IMR-90 (cell line): ENCODE measurements at regions not wholly inside any gene's neighbourhood (a gene's known extent, or its start where the extent isn't known, plus 50 kb on each side); places are given as distances from the start of the nearest gene placed in this dataset.

ENCODE experiments used
- ATAC-seq: fragments of 200-7000 bp; cut with Tn5 transposase; 2 replicates; pipeline ENCODE4 v1.9.1; 2020; ENCODE audit warnings: low read depth, mild to moderate bottlenecking, moderate library complexity
- BruUV-seq: library from RNA; stranded (reverse); fragments of 400-500 nt; replicated peaks from 2 replicates; lab custom pipeline; 2021; lab: Mats Ljungman, UMichigan
- CTCF ChIA-PET: fragments of 300-600 bp; formaldehyde crosslinking; extraction: SDS; loops from one replicate; lab custom pipeline; 2021; ENCODE audit warnings: antibody characterized with exemption; lab: Yijun Ruan, JAX
- POLR2A ChIA-PET: fragments of 300-600 bp; sonication (Branson Sonifier 250); formaldehyde crosslinking; loops from one replicate; lab custom pipeline; 2022; ENCODE audit warnings: antibody characterized with exemption; ENCODE audit not compliant: unreplicated experiment; lab: Charles Lee
- DNase-seq: peaks from one replicate; pipeline ENCODE4 v3.0.0; 2013
- H2AFZ ChIP-seq: replicated peaks from 2 replicates; pipeline ENCODE3; 2013; ENCODE audit warnings: low read length, mild to moderate bottlenecking; ENCODE audit not compliant: poor library complexity
- H2AK5ac ChIP-seq: 2 replicates; pipeline ENCODE4 v1.6.1; 2013; ENCODE audit warnings: low read depth, low read length, inconsistent platforms
- H2AK9ac ChIP-seq: replicated peaks from 2 replicates; pipeline ENCODE3; 2013; ENCODE audit warnings: mild to moderate bottlenecking, low read depth, low read length, moderate library complexity; ENCODE audit not compliant: poor library complexity
- H2BK120ac ChIP-seq: 2 replicates; pipeline ENCODE4 v1.6.1; 2013; ENCODE audit warnings: low read depth, low read length, inconsistent platforms
- H2BK15ac ChIP-seq: 3 replicates; pipeline ENCODE4 v1.6.1; 2013; ENCODE audit warnings: low read depth, low read length, inconsistent platforms
- H2BK20ac ChIP-seq: 2 replicates; pipeline ENCODE4 v1.6.1; 2013; ENCODE audit warnings: low read depth, mild to moderate bottlenecking, inconsistent platforms, low read length, moderate library complexity
- H2BK5ac ChIP-seq: 2 replicates; pipeline ENCODE4 v1.6.1; 2013; ENCODE audit warnings: mild to moderate bottlenecking, low read depth, low read length, inconsistent platforms; ENCODE audit not compliant: poor library complexity, severe bottlenecking
- H3K14ac ChIP-seq: replicated peaks from 2 replicates; pipeline ENCODE4 v1.6.1; 2013; ENCODE audit warnings: low read depth, low read length, inconsistent platforms
- H3K18ac ChIP-seq: 2 replicates; pipeline ENCODE4 v1.6.1; 2013; ENCODE audit warnings: low read depth, low read length, control low read depth
- H3K23ac ChIP-seq: 2 replicates; pipeline ENCODE4 v1.6.1; 2013; ENCODE audit warnings: low read depth, low read length, inconsistent platforms
- H3K27ac ChIP-seq: 2 replicates; pipeline ENCODE4 v1.5.1; 2013; ENCODE audit warnings: mild to moderate bottlenecking, control low read depth, low read length; ENCODE audit not compliant: insufficient read depth
- H3K27me3 ChIP-seq: 2 replicates; pipeline ENCODE4 v1.6.1; 2013; ENCODE audit warnings: low read length; ENCODE audit not compliant: control insufficient read depth, insufficient read depth
- H3K36me3 ChIP-seq: 2 replicates; pipeline ENCODE4 v1.6.1; 2013; ENCODE audit warnings: low read length, mixed read lengths; ENCODE audit not compliant: control insufficient read depth, insufficient read depth
- H3K4ac ChIP-seq: 2 replicates; pipeline ENCODE4 v1.6.1; 2013; ENCODE audit warnings: low read depth, low read length, inconsistent platforms
- H3K4me1 ChIP-seq: 2 replicates; pipeline ENCODE4 v1.6.1; 2013; ENCODE audit warnings: low read length, mixed read lengths; ENCODE audit not compliant: control insufficient read depth, insufficient read depth
- H3K4me2 ChIP-seq: 2 replicates; pipeline ENCODE4 v1.6.1; 2013; ENCODE audit warnings: low read depth, mild to moderate bottlenecking, control low read depth, low read length, moderate library complexity
- H3K4me3 ChIP-seq: 2 replicates; pipeline ENCODE4 v1.5.1; 2013; ENCODE audit warnings: low read depth, mild to moderate bottlenecking, control low read depth, low read length, moderate library complexity; ENCODE audit not compliant: insufficient read depth
- H3K56ac ChIP-seq: 2 replicates; pipeline ENCODE4 v1.6.1; 2013; ENCODE audit warnings: low read length, inconsistent platforms; ENCODE audit not compliant: insufficient read depth; ENCODE audit errors: extremely low read depth
- H3K79me1 ChIP-seq, 2 experiments: 2 replicates each; pipeline ENCODE4 v1.6.1; 2013; ENCODE audit warnings: low read length in 2 of 2, inconsistent platforms in 1 of 2, low read depth in 1 of 2
- H3K9ac ChIP-seq: 2 replicates; pipeline ENCODE4 v1.6.1; 2013; ENCODE audit warnings: low read depth, low read length, control low read depth
- H3K9me1 ChIP-seq: 2 replicates; pipeline ENCODE4 v1.6.1; 2013; ENCODE audit warnings: low read length, inconsistent platforms; ENCODE audit not compliant: insufficient read depth
- H3K9me3 ChIP-seq: 2 replicates; pipeline ENCODE4 v1.6.1; 2013; ENCODE audit warnings: low read length; ENCODE audit not compliant: control insufficient read depth, insufficient read depth
- H4K20me1 ChIP-seq: 2 replicates; pipeline ENCODE4 v1.6.1; 2013; ENCODE audit warnings: low read length, inconsistent platforms; ENCODE audit not compliant: insufficient read depth
- H4K5ac ChIP-seq: 2 replicates; pipeline ENCODE4 v1.6.1; 2013; ENCODE audit warnings: mild to moderate bottlenecking, low read depth, low read length, control low read depth
- H4K8ac ChIP-seq, 2 experiments: 2 replicates each; pipeline ENCODE4 v1.6.1; 2013; ENCODE audit warnings: low read depth in 2 of 2, low read length in 2 of 2, control low read depth in 1 of 2, inconsistent platforms in 1 of 2
- H4K91ac ChIP-seq: 2 replicates; pipeline ENCODE4 v1.6.1; 2013; ENCODE audit warnings: low read depth, low read length, inconsistent platforms; ENCODE audit not compliant: insufficient read depth
- BHLHE40 ChIP-seq: fragments of 150-350 bp; IDR thresholded peaks from 2 replicates; pipeline ENCODE4 v1.6.1; 2016; ENCODE audit warnings: mild to moderate bottlenecking, low read depth, low read length
- CEBPB ChIP-seq: IDR thresholded peaks from 2 replicates; pipeline ENCODE4 v1.6.1; 2012; ENCODE audit warnings: low read depth, low read length, improper control_type of control experiment
- CHD1 ChIP-seq: IDR thresholded peaks from 2 replicates; pipeline ENCODE4 v1.6.1; 2012; ENCODE audit warnings: low read depth, low read length, improper control_type of control experiment
- FOS ChIP-seq: fragments of 150-350 bp; IDR thresholded peaks from 2 replicates; pipeline ENCODE4 v1.6.1; 2016; ENCODE audit warnings: low read depth, low read length
- MAFK ChIP-seq: IDR thresholded peaks from 2 replicates; pipeline ENCODE4 v1.6.1; 2012; ENCODE audit warnings: low read depth, low read length, improper control_type of control experiment
- MAZ ChIP-seq: IDR thresholded peaks from 2 replicates; pipeline ENCODE4 v1.6.1; 2012; ENCODE audit warnings: low read depth, mild to moderate bottlenecking, low read length, improper control_type of control experiment, moderate library complexity, borderline replicate concordance
- NFE2L2 ChIP-seq: fragments of 150-350 bp; IDR thresholded peaks from 2 replicates; pipeline ENCODE4 v1.6.1; 2016; ENCODE audit warnings: low read depth, mild to moderate bottlenecking, low read length
- RAD21 ChIP-seq: IDR thresholded peaks from 2 replicates; pipeline ENCODE4 v1.6.1; 2012; ENCODE audit warnings: low read length, improper control_type of control experiment
- RCOR1 ChIP-seq: IDR thresholded peaks from 2 replicates; pipeline ENCODE4 v1.6.1; 2012; ENCODE audit warnings: mild to moderate bottlenecking, low read length, improper control_type of control experiment; ENCODE audit not compliant: insufficient replicate concordance
- RFX5 ChIP-seq: IDR thresholded peaks from 2 replicates; pipeline ENCODE4 v1.8.0; 2012; ENCODE audit warnings: low read depth, mild to moderate bottlenecking, low read length, moderate library complexity
- WGBS, 2 experiments: methylation state at CpG; one replicate each; pipeline versions ENCODE4 v1.1.5 to v1.1.7; 2013; ENCODE audit warnings: missing lambda C conversion rate in 2 of 2; ENCODE audit not compliant: insufficient read length in 1 of 2; ENCODE audit errors: extremely low coverage in 2 of 2; 5-methylcytosine and 5-hydroxymethylcytosine counted together
- dilution Hi-C: fragments of 300-500 bp; cut with HindIII; formaldehyde crosslinking; loops from one replicate; pipeline ENCODE4 v1.14.3; 2018; ENCODE audit warnings: low sequenced_read_pairs; ENCODE audit not compliant: unreplicated experiment
- in situ Hi-C: fragments of 300-500 bp; cut with MboI; formaldehyde crosslinking; loops from 3 replicates; pipeline ENCODE4 v1.14.3; 2019; ENCODE audit warnings: low sequenced_read_pairs, inconsistent platforms, mixed read lengths
- intact Hi-C: fragments of 100-400 bp; cut with micrococcal nuclease; formaldehyde crosslinking; loops from 2 replicates; pipeline ENCODE4 v1.10.0; 2022
- TF ChIP-seq, protein P1 (sequence below): fragments of 150-350 bp; IDR thresholded peaks from 2 replicates; pipeline ENCODE4 v1.6.1; 2017; ENCODE audit warnings: mild to moderate bottlenecking, antibody characterized with exemption, low read length, low read depth
- TF ChIP-seq, protein P2 (sequence below): conservative IDR thresholded peaks from 2 replicates; pipeline ENCODE4 v1.5.1; 2012; ENCODE audit warnings: mild to moderate bottlenecking, low read depth, low read length, improper control_type of control experiment

GRCh38 chr6:151164383-151164782 lies 75.4 kb upstream of the AKAP12 start:
- Histone ChIP-seq H3K14ac (no peak overlapping the region), H3K9ac (no peak overlapping the region), H2BK5ac (no peak overlapping the region), H4K8ac (no peak overlapping the region), H2BK20ac (no peak overlapping the region), H4K91ac (no peak overlapping the region), H3K4me3 (no peak overlapping the region), H2AFZ (no peak overlapping the region), H3K9me1 (no peaks in the 10 kb centered on the region), H3K27me3 (peaks cover 17% of the 10 kb centered on the region), H3K36me3 (no peaks in the 10 kb centered on the region), H3K4me1 (no peaks in the 10 kb centered on the region), H3K9me3 (no peaks in the 10 kb centered on the region), H2BK15ac (no peak overlapping the region), H2AK9ac (no peak overlapping the region), H3K23ac (no peak overlapping the region), H3K27ac (no peak overlapping the region), H3K4ac (no peak overlapping the region), H3K56ac (no peak overlapping the region), H3K18ac (no peak overlapping the region), H3K79me1 (no peaks in the 10 kb centered on the region), H4K5ac (no peak overlapping the region), H3K4me2 (no peak overlapping the region), H2AK5ac (no peak overlapping the region), H2BK120ac (no peak overlapping the region), H4K20me1 (no peaks in the 10 kb centered on the region)
- no peak for TF ChIP-seq FOS
- TF ChIP-seq, protein P1, sequence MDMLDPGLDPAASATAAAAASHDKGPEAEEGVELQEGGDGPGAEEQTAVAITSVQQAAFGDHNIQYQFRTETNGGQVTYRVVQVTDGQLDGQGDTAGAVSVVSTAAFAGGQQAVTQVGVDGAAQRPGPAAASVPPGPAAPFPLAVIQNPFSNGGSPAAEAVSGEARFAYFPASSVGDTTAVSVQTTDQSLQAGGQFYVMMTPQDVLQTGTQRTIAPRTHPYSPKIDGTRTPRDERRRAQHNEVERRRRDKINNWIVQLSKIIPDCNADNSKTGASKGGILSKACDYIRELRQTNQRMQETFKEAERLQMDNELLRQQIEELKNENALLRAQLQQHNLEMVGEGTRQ: no peak
- TF ChIP-seq RCOR1: no peak
- TF ChIP-seq BHLHE40: no peak
- TF ChIP-seq MAZ: no peak
- TF ChIP-seq MAFK: no peak
- no peak for TF ChIP-seq RFX5
- no peak for TF ChIP-seq RAD21
- TF ChIP-seq CEBPB: no peak
- TF ChIP-seq, protein P2, sequence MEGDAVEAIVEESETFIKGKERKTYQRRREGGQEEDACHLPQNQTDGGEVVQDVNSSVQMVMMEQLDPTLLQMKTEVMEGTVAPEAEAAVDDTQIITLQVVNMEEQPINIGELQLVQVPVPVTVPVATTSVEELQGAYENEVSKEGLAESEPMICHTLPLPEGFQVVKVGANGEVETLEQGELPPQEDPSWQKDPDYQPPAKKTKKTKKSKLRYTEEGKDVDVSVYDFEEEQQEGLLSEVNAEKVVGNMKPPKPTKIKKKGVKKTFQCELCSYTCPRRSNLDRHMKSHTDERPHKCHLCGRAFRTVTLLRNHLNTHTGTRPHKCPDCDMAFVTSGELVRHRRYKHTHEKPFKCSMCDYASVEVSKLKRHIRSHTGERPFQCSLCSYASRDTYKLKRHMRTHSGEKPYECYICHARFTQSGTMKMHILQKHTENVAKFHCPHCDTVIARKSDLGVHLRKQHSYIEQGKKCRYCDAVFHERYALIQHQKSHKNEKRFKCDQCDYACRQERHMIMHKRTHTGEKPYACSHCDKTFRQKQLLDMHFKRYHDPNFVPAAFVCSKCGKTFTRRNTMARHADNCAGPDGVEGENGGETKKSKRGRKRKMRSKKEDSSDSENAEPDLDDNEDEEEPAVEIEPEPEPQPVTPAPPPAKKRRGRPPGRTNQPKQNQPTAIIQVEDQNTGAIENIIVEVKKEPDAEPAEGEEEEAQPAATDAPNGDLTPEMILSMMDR: no peak
- no peak for TF ChIP-seq NFE2L2
- TF ChIP-seq CHD1: no peak
- POLR2A ChIA-PET: no interaction called here
- DNase-seq: no peak
- in situ Hi-C loops: no loop called here
- intact Hi-C loops: no loop called here
- CTCF ChIA-PET: no interaction called here
- no peak for ATAC-seq
- dilution Hi-C loops: no loop called here
- 80% methylated on average over 1 of the region's 7 CpGs; no CpG with 5 or more reads in 1 of the 2 experiments for WGBS, 2 experiments
- BruUV-seq: no TSS peak
